Ovary (tissue), 7 donors: ENCODE measurements at regions not wholly inside any gene's neighbourhood (a gene's known extent, or its start where the extent isn't known, plus 50 kb on each side); places are given as distances from the start of the nearest gene placed in this dataset.

Source experiments
- DNase-seq, 5 donors: peaks; one replicate each; pipeline ENCODE4 v3.0.0-alpha.2; 2019 to 2020
- H3K27ac ChIP-seq, 2 donors: fragments of 200-600 bp; one replicate each; pipeline versions ENCODE4 v1.5.1 to v1.8.0; 2019 to 2022
- H3K27me3 ChIP-seq: fragments of 200-600 bp; one replicate; pipeline ENCODE4 v1.8.0; 2022
- H3K36me3 ChIP-seq: fragments of 200-600 bp; sonication (generic); one replicate; pipeline ENCODE4 v1.5.1; 2019
- H3K4me1 ChIP-seq: one replicate; pipeline ENCODE4 v1.8.1; 2013; ENCODE audit warnings: mild to moderate bottlenecking, moderate library complexity; ENCODE audit not compliant: insufficient read depth
- H3K4me3 ChIP-seq: fragments of 200-600 bp; sonication (generic); one replicate; pipeline ENCODE4 v1.5.1; 2017
- H3K9me3 ChIP-seq, 2 donors: fragments of 200-600 bp in 1 of 2; sonication (generic) in 1 of 2; one replicate each; pipeline versions ENCODE4 v1.5.1 to v1.8.1; 2013 to 2019; ENCODE audit warnings: mild to moderate bottlenecking in 1 of 2, moderate library complexity in 1 of 2
- EP300 ChIP-seq: sonication (generic); formaldehyde crosslinking; IDR thresholded peaks from one replicate; pipeline ENCODE4 v1.6.1; 2017; ENCODE audit warnings: antibody characterized with exemption
- WGBS, 3 donors: extraction: QIAGEN DNeasy Blood & Tissue Kit in 1 of 3; methylation state at CpG; one replicate each; pipeline versions ENCODE4 v1.1.5 to v1.1.7; 2013 to 2017; 5-methylcytosine and 5-hydroxymethylcytosine counted together
- intact Hi-C, 4 donors: fragments of 100-400 bp; cut with DNase I; formaldehyde crosslinking; loops; one replicate each; pipeline versions ENCODE4 v1.11.0 to v1.15.1; 2022 to 2023
- donor health status: DM: no; HTN: no; CAD: no; lungs with moderate emphysema.
- donor health status: DM: no; HTN: no; CAD: no.
- donor health status: Bipolar disorder and iron deficiency.
- donor health status: DM: no; HTN: no; CAD: no.
- donor health status: DM: yes; HTN: yes; CAD: no.

DNA sequence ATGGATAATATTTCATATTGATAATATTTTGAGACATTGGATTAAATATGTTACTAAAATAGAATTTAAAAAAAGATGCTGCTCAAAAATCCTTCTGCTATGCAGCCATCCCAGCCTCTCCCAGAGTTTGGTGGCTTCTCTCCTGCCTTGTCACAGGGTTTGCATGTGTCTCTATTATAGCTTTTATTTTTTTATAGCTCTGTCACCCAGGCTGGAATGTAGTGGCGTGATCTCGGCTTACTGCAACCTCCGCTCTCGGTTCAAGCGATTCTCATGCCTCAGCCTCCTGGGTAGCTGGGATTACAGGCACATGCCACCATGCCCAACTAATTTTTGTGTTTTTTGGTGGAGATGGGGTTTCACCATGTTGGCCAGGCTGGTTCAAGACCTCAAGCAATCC, 50.7 kb upstream of the ID3 start:
- no peak for DNase-seq
- Histone ChIP-seq H3K9me3 (no peaks in the 10 kb centered on the region), H3K27ac (no peak overlapping the region), H3K4me1 (no peaks in the 10 kb centered on the region), H3K4me3 (no peak overlapping the region), H3K36me3 (no peaks in the 10 kb centered on the region), H3K27me3 (no peaks in the 10 kb centered on the region)
- 91 to 92% (median 91%) methylated on average over 5 of the region's 5 CpGs for whole genome bisulfite sequencing, 3 donors
- TF ChIP-seq EP300 = no peak
- intact Hi-C loops = no loop called here
